ENCODE measurements at regions not wholly inside any gene's neighbourhood (a gene's known extent, or its start where the extent isn't known, plus 50 kb on each side); places are given as distances from the start of the nearest gene placed in this dataset.

GRCh38 chr10:123408660-123409059 is 254.5 kb downstream of the BUB3 start:
- DNase-seq: no peak

DNA sequence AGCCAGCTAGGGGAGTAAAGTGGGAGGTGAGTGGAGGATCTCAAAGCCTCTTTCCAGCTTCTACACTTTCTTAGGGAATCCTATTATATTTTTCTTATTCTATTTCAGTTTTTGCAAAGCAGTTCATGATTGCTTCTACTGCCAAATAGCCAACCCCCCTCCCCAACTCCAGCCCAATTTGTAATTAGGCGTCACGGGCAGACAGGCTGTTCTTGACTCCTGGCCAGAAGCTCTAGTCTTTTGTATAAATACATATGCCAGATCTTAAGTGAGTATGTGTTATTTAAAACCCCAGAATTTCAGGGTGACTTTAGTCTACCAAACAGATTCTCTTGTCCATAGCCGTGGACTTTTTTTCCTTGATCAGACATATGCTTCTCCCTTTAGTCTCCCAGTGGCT is 255.2 kb downstream of the BUB3 start:
- DNase-seq: no peak

DNA sequence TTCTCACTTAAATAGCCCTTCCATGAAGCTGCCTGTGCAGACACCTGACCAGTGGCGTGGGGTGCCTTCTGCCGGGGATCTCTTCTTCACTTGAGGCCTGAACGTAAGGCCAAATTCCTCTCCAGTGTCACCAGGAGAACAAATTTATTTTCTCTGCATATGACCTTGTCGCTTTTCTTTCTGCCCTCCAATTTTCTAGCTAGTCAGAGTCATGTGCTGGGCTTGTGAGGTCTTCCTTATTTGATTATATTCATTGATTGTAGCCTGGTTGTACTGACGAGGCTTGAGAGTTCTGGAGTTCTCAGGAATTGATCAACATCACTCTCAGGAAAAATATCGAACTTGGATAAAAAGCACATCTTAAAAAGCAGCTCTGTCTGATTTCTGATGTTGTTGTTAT is 255.7 kb downstream of the BUB3 start:
- no peak for DNase-seq

GRCh38 chr10:123413353-123413752 is 252.8 kb upstream of the GPR26 start:
- DNase-seq: no peak

DNA sequence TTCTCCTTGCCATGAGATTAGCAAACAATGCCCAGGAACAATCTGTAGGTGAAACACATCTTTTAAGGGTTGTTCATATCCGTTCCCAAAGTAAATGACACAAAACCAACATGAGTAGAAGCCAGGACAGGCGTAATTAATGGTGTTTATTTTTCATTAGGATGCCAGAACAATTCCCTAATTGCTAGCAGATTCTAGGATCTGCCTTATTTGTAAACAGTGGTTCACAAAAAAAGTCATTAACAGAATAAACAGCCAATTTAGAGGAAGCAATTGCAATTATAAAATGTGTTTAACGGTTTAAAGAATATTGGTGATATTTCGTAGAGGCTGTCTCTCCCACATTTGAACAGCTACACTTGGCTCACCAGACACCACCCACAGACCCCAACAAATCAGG is 250.6 kb upstream of the GPR26 start:
- no peak for DNase-seq

GRCh38 chr10:123417414-123417813 is 248.7 kb upstream of the GPR26 start:
- DNase-seq: no peak

DNA sequence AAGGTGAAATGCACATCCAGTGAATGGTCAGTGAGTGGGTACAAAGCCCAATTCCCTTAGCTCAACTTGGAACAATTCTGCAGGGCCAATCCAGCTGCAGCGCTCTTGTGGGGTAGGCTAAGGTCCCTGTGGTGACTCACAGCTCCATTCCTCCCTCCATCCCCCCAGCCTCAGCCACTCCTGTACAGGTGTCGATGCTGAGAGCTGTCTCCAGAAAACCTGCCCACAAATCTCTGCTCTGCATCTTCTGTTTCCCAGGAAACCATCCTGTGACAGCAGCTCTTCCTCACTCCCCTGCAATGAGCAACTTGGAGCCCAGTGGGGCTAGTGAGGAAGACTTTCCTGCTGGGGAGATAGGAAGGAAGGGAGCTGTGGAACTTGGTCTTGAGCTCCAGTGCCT is 244.7 kb upstream of the GPR26 start:
- DNase-seq: peak in 2 of 51 donors; percentile 6 to 16

GRCh38 chr10:123422261-123422660 is 243.9 kb upstream of the GPR26 start:
- no peak for DNase-seq

DNA sequence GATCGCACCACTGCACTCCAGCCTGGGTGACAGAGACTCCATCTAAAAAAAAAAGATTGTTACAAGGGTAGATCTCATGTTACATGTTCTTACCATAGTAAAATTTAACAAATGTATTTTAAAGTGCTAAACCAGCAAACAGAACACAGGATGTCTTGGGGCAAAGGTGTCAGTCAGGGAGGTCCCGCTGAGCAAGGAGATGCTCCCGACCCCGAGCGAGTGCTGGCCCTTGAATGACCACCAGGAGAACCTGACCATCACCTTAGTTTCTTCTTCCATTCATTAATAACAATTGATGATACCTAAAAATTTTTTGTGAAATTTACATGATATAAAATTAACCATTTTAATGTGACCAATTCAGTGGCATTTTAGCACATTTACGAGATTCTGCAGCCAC is 241.6 kb upstream of the GPR26 start:
- DNase-seq: no peak

- no peak for DNase-seq
Measured at GRCh38 chr10:123425680-123426079, 240.5 kb upstream of the GPR26 start.

DNA sequence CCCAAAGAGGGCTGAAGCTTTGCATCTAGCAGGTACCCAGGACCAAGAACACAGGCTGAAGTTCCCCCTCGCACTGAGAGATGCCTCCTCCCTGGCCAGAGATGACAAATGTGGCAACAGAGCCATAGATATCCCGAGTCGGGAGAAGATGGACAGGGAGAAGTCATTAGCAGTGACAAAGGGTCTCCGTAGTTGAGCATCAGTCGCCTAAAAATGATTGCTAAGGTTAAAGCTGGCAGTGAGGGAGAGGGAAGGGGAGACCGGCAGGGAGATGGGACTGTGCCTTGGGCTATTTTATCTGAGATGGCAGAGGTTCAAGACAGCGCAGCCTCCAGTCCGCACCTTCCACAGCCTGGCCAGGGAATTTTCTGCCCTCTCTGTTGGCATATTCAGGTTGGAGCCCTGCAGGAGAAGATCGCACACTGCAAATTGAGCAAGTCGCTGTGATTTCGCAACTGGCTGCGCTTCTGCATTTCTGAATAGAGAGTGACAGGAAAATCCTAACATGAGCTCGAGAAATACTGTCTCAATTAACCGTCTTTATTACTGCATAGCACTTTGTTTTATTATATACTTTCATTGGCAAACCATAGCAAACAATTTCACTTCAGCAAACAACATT is 238.9 kb upstream of the GPR26 start:
- DNase-seq: no peak

DNA sequence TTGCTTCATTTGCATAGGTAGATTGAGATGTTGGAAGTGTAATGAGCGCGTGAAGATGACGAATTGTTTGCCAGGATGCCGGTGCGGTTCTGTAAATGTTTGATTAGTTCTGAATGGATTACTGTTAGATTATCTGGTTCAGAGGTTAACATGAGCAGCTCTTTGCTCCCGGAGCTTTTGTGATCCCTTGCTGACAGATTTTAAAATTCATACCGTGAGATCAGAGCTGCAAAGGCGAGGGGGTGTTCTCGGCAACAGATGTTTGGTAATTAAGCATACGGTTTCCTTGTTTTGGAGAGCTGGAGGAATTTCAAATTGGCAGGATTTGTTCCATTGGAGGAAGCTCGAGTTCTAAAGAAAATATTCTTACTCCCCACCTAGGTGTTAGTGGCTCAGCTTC is 237.8 kb upstream of the GPR26 start:
- peak in 1 of 51 donors; percentile 10 for DNase-seq

- DNase-seq: peak in 4 of 51 donors; percentile 10 to 12 (median 11)
Measured at GRCh38 chr10:123429706-123430221, 236.4 kb upstream of the GPR26 start.

DNA sequence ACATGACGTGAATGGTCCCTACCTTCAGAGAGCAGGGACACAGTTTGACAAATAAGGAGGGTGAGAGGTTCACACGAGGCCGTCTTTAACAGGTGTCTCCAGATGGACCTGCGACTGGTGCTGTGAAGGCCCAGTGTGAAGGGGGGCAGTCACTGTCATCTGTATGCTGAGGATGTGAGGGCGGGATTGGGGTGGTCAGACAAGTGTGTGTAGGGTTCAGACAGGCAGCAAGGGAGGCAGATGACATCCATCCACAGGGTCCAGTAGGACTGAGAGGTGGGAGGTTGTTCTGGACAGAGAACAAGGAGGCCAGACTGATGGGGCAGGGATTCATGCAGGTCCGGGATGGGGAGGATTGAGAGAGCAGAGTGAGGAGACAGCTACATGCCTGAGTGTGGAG is 232.6 kb upstream of the GPR26 start:
- no peak for DNase-seq

DNA sequence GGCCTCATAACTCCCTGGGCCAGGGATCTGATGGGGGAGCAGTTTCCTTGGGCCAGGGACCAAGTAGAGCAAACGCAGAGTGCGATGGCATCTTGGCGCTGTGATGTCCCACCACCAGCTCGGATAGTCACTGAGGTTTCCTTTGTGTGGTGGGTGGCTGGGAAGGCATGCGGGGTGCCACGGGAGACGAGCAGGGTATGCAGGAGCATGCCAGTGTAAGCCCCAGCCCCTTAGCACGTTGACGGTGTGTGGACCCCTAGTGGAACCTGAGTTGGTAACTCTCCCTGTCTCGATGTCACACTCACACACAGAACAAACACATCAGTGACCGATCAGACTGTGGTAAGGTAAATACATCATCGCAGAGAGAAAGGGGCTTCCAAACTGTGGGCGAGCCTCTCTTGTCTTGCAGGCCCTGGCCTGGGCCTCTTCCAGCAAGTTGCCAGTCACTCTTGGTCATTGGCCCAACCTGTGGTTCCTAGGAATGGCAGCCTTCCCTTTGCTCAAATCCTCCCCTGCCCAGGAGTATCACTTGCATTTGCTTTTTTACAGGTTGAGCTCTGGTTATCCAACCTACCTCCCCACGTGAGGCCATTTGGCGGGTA is 231.6 kb upstream of the GPR26 start:
- no peak for DNase-seq

DNA sequence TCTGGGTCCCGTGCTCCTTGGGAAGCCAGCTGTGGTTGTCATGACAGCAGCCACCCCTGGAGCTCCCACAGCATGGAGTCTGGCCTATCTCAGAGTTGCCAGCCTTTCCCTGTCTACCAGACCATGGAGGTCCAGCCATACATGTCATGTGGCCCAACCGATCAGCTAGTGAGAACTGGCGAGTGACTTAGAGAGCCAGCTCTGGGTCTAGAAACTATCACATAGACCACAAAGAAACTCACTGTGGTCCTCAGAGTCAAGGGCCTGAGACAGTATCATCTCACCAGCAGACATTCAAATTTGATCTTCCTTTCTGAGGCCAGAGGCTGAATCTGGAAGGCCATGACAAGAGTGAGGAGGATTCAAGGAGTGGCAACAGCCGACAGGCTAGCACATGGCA is 223.3 kb upstream of the GPR26 start:
- no peak for DNase-seq

- no peak for DNase-seq
Measured at GRCh38 chr10:123443924-123444323, 222.2 kb upstream of the GPR26 start.

- DNase-seq: no peak
Measured at GRCh38 chr10:123445261-123445775, 220.8 kb upstream of the GPR26 start.

DNA sequence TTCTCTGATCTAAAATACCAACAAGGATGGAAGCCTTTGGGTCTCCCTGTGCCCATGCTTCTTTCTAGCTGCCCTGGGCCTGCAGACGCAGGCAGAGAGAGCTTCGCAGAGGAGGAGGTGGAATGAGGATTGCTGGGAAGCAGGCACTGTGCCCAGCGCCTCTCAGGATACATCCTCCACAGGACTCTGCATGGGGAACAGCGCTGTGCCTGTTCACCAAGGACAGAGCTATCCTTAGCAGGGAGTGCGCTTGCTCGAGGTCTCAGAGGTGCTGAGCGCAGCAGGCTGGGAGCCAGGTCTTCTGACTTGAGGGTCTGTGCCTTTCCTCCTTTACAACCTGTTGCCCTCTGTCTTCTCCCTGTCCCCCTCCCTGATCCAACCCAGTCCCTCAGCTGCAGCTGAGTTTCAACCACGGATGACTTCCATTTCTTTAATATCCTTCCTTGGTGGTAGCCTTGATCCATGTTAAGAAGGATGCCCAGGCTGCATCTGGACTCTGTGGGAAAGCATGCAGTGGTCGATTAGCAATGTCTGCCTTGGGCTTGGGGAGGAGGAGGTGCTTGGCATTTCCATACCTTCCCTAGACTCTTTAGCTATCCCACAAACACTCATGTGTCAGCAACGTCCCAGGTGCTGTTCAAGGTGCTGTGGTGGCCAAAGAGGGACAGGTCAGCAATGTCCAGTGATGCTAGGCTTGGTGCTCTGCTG is 219.6 kb upstream of the GPR26 start:
- no peak for DNase-seq

GRCh38 chr10:123449234-123449962 is 216.8 kb upstream of the GPR26 start:
- DNase-seq: no peak

DNA sequence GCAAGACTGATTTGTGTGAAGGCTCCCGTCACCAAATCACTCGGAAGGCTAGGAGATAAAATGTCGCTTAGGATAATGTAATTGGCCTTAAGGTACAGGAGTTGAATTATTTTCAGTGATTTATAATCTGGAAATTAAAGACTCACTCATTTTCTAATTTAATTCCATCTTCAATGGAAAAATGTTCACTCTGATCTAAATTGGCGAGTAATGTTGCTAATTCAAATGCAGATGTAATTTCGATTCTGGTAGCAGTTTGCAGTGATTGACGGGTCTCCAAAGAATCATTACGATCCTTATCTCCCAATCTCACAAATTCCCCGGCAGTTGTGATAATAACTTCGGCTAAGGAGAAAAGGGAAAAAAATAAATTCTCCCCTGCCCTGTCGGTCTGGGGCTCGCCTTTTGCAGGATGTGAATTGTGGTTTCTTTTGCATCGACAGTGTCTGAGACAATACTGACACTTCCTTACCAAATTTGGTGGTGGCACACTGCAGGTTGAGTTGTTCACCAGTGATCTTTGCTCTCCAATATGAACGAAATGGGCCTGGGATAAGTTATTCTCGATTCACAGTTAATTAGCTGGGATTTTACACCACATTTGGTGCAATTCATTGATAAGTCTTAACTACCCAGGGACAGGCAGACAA is 215.1 kb upstream of the GPR26 start:
- no peak for DNase-seq

Measured in hypothalamus (tissue), 51 donors.